OCI-LY7 (cell line): ENCODE measurements at regions not wholly inside any gene's neighbourhood (a gene's known extent, or its start where the extent isn't known, plus 50 kb on each side); places are given as distances from the start of the nearest gene placed in this dataset.
"Not testable (repeated sequence)": the region's sequence is repeated elsewhere in the genome, so short reads cannot be mapped to it uniquely, and the experiment has no call there.

Experiments used
- BruUV-seq: library from RNA; stranded (reverse); fragments of 400-500 nt; replicated peaks from 2 replicates; lab custom pipeline; 2021; lab: Mats Ljungman, UMichigan
- CTCF ChIA-PET: fragments of 300-600 bp; sonication (Branson Sonifier 250); formaldehyde crosslinking; loops from one replicate; lab custom pipeline; 2022; ENCODE audit warnings: antibody characterized with exemption; ENCODE audit not compliant: unreplicated experiment; lab: Charles Lee
- POLR2A ChIA-PET: fragments of 300-600 bp; sonication (Branson Sonifier 250); formaldehyde crosslinking; loops from one replicate; lab custom pipeline; 2022; ENCODE audit warnings: antibody characterized with exemption; lab: Charles Lee
- DNase-seq: peaks from one replicate; pipeline ENCODE4 v3.0.0-alpha.2; 2015; ENCODE audit warnings: low spot score
- H2AFZ ChIP-seq: fragments of 200-600 bp; sonication (generic), shearing (Covaris generic); 2 replicates; pipeline ENCODE4 v1.6.1; 2014; ENCODE audit warnings: mild to moderate bottlenecking, antibody characterized with exemption, low read length, moderate library complexity
- H3K27ac ChIP-seq: fragments of 200-600 bp; sonication (generic); 2 replicates; pipeline ENCODE4 v1.5.1; 2014; ENCODE audit warnings: mixed run types, low read depth, mild to moderate bottlenecking, moderate library complexity, low read length, inconsistent platforms; ENCODE audit not compliant: poor library complexity, severe bottlenecking
- H3K36me3 ChIP-seq: fragments of 200-600 bp; sonication (generic); 2 replicates; pipeline ENCODE4 v1.6.1; 2014; ENCODE audit warnings: mild to moderate bottlenecking, antibody characterized with exemption, low read length, moderate library complexity, mixed read lengths; ENCODE audit not compliant: insufficient read depth
- H3K4me1 ChIP-seq: fragments of 200-600 bp; sonication (generic); 2 replicates; pipeline ENCODE4 v1.5.1; 2014; ENCODE audit warnings: mild to moderate bottlenecking, low read length; ENCODE audit not compliant: insufficient read depth, poor library complexity, severe bottlenecking
- H3K4me2 ChIP-seq: fragments of 200-600 bp; sonication (generic); 2 replicates; pipeline ENCODE4 v1.6.1; 2014; ENCODE audit warnings: mild to moderate bottlenecking, low read length
- H3K4me3 ChIP-seq: fragments of 200-600 bp; sonication (generic); 2 replicates; pipeline ENCODE4 v1.5.1; 2014; ENCODE audit warnings: mild to moderate bottlenecking, low read depth, low read length; ENCODE audit not compliant: poor library complexity, severe bottlenecking
- H3K79me2 ChIP-seq: fragments of 200-600 bp; sonication (generic); 2 replicates; pipeline ENCODE4 v1.6.1; 2016; ENCODE audit warnings: low read depth, mild to moderate bottlenecking, low read length, moderate library complexity, mixed read lengths; ENCODE audit not compliant: insufficient read depth
- H3K9me2 ChIP-seq: fragments of 200-600 bp; sonication (generic); 2 replicates; pipeline ENCODE4 v1.6.1; 2016; ENCODE audit warnings: mild to moderate bottlenecking, low read length, mixed read lengths; ENCODE audit not compliant: insufficient read depth
- H3K9me3 ChIP-seq: fragments of 200-600 bp; sonication (generic); 2 replicates; pipeline ENCODE4 v1.6.1; 2014; ENCODE audit warnings: mild to moderate bottlenecking, mixed run types, low read length, mixed read lengths
- H4K20me1 ChIP-seq: fragments of 200-600 bp; sonication (generic); 2 replicates; pipeline ENCODE4 v1.6.1; 2014; ENCODE audit warnings: mild to moderate bottlenecking, antibody characterized with exemption, low read length, moderate library complexity, mixed read lengths; ENCODE audit not compliant: insufficient read depth
- CTCF ChIP-seq: fragments of 200-600 bp; sonication (generic); conservative IDR thresholded peaks from 2 replicates; pipeline ENCODE4 v1.5.1; 2014; ENCODE audit warnings: mild to moderate bottlenecking, antibody characterized with exemption, low read length, moderate library complexity, mixed read lengths
- EZH2phosphoT487 ChIP-seq: fragments of 200-600 bp; sonication (generic); IDR thresholded peaks from 2 replicates; pipeline ENCODE4 v1.6.1; 2018; ENCODE audit warnings: low read depth, borderline replicate concordance, mild to moderate bottlenecking, mixed run types, antibody characterized with exemption, low read length, moderate library complexity, mixed read lengths
- intact Hi-C: fragments of 100-400 bp; cut with micrococcal nuclease; formaldehyde crosslinking; loops from one replicate; pipeline ENCODE4 v1.10.0; 2022; ENCODE audit not compliant: unreplicated experiment

GRCh38 chr9:102164247-102164646 lies 425.8 kb upstream of the GRIN3A start:
- no peaks in the 10 kb centered on the region for H3K79me2 ChIP-seq
- TF ChIP-seq EZH2phosphoT487 (no peak), CTCF (no peak)
- no peaks in the 10 kb centered on the region for H4K20me1 ChIP-seq
- no peaks in the 10 kb centered on the region for H3K9me3 ChIP-seq
- ChIA-PET POLR2A (no interaction called here), CTCF (no interaction called here)
- H3K36me3 ChIP-seq: no peaks in the 10 kb centered on the region
- intact Hi-C loops: no loop called here
- H3K9me2 ChIP-seq: no peaks in the 10 kb centered on the region
- no peak overlapping the region for H3K27ac ChIP-seq
- no peak overlapping the region for H2AFZ ChIP-seq
- DNase-seq: no peak
- H3K4me3 ChIP-seq: no peak overlapping the region
- H3K4me1 ChIP-seq: no peaks in the 10 kb centered on the region
- no TSS peak for BruUV-seq
- H3K4me2 ChIP-seq: no peak overlapping the region

DNA sequence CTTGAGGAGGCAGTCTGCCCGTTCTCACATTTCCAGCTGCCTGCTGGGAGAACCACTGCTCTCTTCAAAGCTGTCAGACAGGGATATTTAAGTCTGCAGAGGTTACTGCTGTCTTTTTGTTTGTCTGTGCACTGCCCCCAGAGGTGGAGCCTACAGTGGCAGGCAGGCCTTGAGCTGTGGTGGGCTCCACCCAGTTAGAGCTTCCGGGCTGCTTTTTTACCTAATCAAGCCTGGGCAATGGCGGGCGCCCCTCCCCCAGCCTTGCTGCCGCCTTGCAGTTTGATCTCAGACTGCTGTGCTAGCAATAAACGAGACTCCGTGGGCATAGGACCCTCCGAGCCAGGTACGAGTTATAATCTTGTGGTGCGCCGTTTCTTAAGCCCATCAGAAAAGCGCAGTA lies 414.6 kb upstream of the GRIN3A start:
- H3K4me2 ChIP-seq, intact Hi-C loops, BruUV-seq, H4K20me1 ChIP-seq, H3K27ac ChIP-seq, H3K4me1 ChIP-seq, H3K9me3 ChIP-seq, H3K9me2 ChIP-seq, POLR2A ChIA-PET, H3K4me3 ChIP-seq, H3K79me2 ChIP-seq, H3K36me3 ChIP-seq, CTCF ChIA-PET, H2AFZ ChIP-seq, DNase-seq: not testable (repeated sequence)

GRCh38 chr9:102135768-102136167 lies 397.3 kb upstream of the GRIN3A start:
- BruUV-seq: no TSS peak
- H3K4me1 ChIP-seq: no peaks in the 10 kb centered on the region
- H3K27ac ChIP-seq: no peak overlapping the region
- TF ChIP-seq EZH2phosphoT487 (no peak), CTCF (no peak)
- H3K4me2 ChIP-seq: no peak overlapping the region
- CTCF ChIA-PET: no interaction called here
- no peak overlapping the region for H2AFZ ChIP-seq
- H3K79me2 ChIP-seq: no peaks in the 10 kb centered on the region
- no peak for DNase-seq
- no peaks in the 10 kb centered on the region for H3K9me3 ChIP-seq
- intact Hi-C loops: no loop called here
- H3K4me3 ChIP-seq: no peak overlapping the region
- no peaks in the 10 kb centered on the region for H4K20me1 ChIP-seq
- H3K9me2 ChIP-seq: no peaks in the 10 kb centered on the region
- H3K36me3 ChIP-seq: no peaks in the 10 kb centered on the region
- POLR2A ChIA-PET: no interaction called here
